ENCODE measurements at regions not wholly inside any gene's neighbourhood (a gene's known extent, or its start where the extent isn't known, plus 50 kb on each side); places are given as distances from the start of the nearest gene placed in this dataset.
"Not testable (repeated sequence)": the region's sequence is repeated elsewhere in the genome, so short reads cannot be mapped to it uniquely, and the experiment has no call there.

GRCh38 chr14:51453869-51454268, 197.8 kb upstream of the FRMD6 start:
- no peak for FAIRE-seq

GRCh38 chr14:51454351-51454750, 197.4 kb upstream of the FRMD6 start:
- TF ChIP-seq POLR2A (IDR thresholded peaks at IDR 0.05; ENCODE audit: low read depth, low read length) = no peak
- TF ChIP-seq POLR2AphosphoS5 (IDR thresholded peaks at IDR 0.05; ENCODE audit: low read depth, low read length) = no peak
- no peak for TF ChIP-seq TAF1 (IDR thresholded peaks at IDR 0.05; ENCODE audit: borderline replicate concordance, low read depth, low read length)
- FAIRE-seq (no peak), DNase-seq (ENCODE audit: insufficient read length) (no peak)

More at GRCh38 chr14:51453869-51454268, 197.8 kb upstream of the FRMD6 start:
- DNase-seq (ENCODE audit: insufficient read length) = no peak
- TF ChIP-seq TAF1 (IDR thresholded peaks at IDR 0.05; ENCODE audit: borderline replicate concordance, low read depth, low read length) (no peak), POLR2AphosphoS5 (IDR thresholded peaks at IDR 0.05; ENCODE audit: low read depth, low read length) (no peak), POLR2A (IDR thresholded peaks at IDR 0.05; ENCODE audit: low read depth, low read length) (no peak)

GRCh38 chr14:51455041-51455835, 196.5 kb upstream of the FRMD6 start:
- TF ChIP-seq POLR2AphosphoS5 (IDR thresholded peaks at IDR 0.05; ENCODE audit: low read depth, low read length) = no peak
- no peak for TF ChIP-seq POLR2A (IDR thresholded peaks at IDR 0.05; ENCODE audit: low read depth, low read length)
- DNase-seq (ENCODE audit: insufficient read length) (no peak), FAIRE-seq (no peak)

- FAIRE-seq (no peak), DNase-seq (ENCODE audit: insufficient read length) (no peak)
- TF ChIP-seq TAF1 (IDR thresholded peaks at IDR 0.05; ENCODE audit: borderline replicate concordance, low read depth, low read length) (no peak), POLR2AphosphoS5 (IDR thresholded peaks at IDR 0.05; ENCODE audit: low read depth, low read length) (no peak), POLR2A (IDR thresholded peaks at IDR 0.05; ENCODE audit: low read depth, low read length) (no peak)
Observed at GRCh38 chr14:51457843-51458562, 193.7 kb upstream of the FRMD6 start.

GRCh38 chr14:51458563-51458955, 193.2 kb upstream of the FRMD6 start:
- FAIRE-seq (no peak), DNase-seq (ENCODE audit: insufficient read length) (no peak)
- TF ChIP-seq POLR2A (IDR thresholded peaks at IDR 0.05; ENCODE audit: low read depth, low read length) (no peak), POLR2AphosphoS5 (IDR thresholded peaks at IDR 0.05; ENCODE audit: low read depth, low read length) (no peak), TAF1 (IDR thresholded peaks at IDR 0.05; ENCODE audit: borderline replicate concordance, low read depth, low read length) (no peak)

- FAIRE-seq (no peak), DNase-seq (ENCODE audit: insufficient read length) (no peak)
- TF ChIP-seq TAF1 (IDR thresholded peaks at IDR 0.05; ENCODE audit: borderline replicate concordance, low read depth, low read length) (no peak), POLR2A (IDR thresholded peaks at IDR 0.05; ENCODE audit: low read depth, low read length) (no peak), POLR2AphosphoS5 (IDR thresholded peaks at IDR 0.05; ENCODE audit: low read depth, low read length) (no peak)
Observed at GRCh38 chr14:51460011-51460410, 191.7 kb upstream of the FRMD6 start.

- FAIRE-seq (no peak), DNase-seq (ENCODE audit: insufficient read length) (no peak)
- TF ChIP-seq POLR2A (IDR thresholded peaks at IDR 0.05; ENCODE audit: low read depth, low read length) (no peak), TAF1 (IDR thresholded peaks at IDR 0.05; ENCODE audit: borderline replicate concordance, low read depth, low read length) (no peak), POLR2AphosphoS5 (IDR thresholded peaks at IDR 0.05; ENCODE audit: low read depth, low read length) (no peak)
Observed at GRCh38 chr14:51462182-51462581, 189.5 kb upstream of the FRMD6 start.

GRCh38 chr14:51462706-51463105, 189.0 kb upstream of the FRMD6 start:
- no peak for TF ChIP-seq POLR2A (IDR thresholded peaks at IDR 0.05; ENCODE audit: low read depth, low read length)
- no peak for TF ChIP-seq POLR2AphosphoS5 (IDR thresholded peaks at IDR 0.05; ENCODE audit: low read depth, low read length)
- no peak for TF ChIP-seq TAF1 (IDR thresholded peaks at IDR 0.05; ENCODE audit: borderline replicate concordance, low read depth, low read length)
- FAIRE-seq (no peak), DNase-seq (ENCODE audit: insufficient read length) (no peak)

GRCh38 chr14:51463461-51463860, 188.2 kb upstream of the FRMD6 start:
- TF ChIP-seq POLR2A (IDR thresholded peaks at IDR 0.05; ENCODE audit: low read depth, low read length) = no peak
- TF ChIP-seq TAF1 (IDR thresholded peaks at IDR 0.05; ENCODE audit: borderline replicate concordance, low read depth, low read length) = no peak
- no peak for TF ChIP-seq POLR2AphosphoS5 (IDR thresholded peaks at IDR 0.05; ENCODE audit: low read depth, low read length)
- no peak for FAIRE-seq

GRCh38 chr14:51464411-51464810, 187.3 kb upstream of the FRMD6 start:
- DNase-seq (ENCODE audit: insufficient read length) = no peak
- TF ChIP-seq POLR2A (IDR thresholded peaks at IDR 0.05; ENCODE audit: low read depth, low read length) (no peak), TAF1 (IDR thresholded peaks at IDR 0.05; ENCODE audit: borderline replicate concordance, low read depth, low read length) (no peak), POLR2AphosphoS5 (IDR thresholded peaks at IDR 0.05; ENCODE audit: low read depth, low read length) (no peak)
- no peak for FAIRE-seq

More at GRCh38 chr14:51463461-51463860, 188.2 kb upstream of the FRMD6 start:
- DNase-seq (ENCODE audit: insufficient read length) = no peak

GRCh38 chr14:51465486-51465885, 186.2 kb upstream of the FRMD6 start:
- TF ChIP-seq POLR2A (IDR thresholded peaks at IDR 0.05; ENCODE audit: low read depth, low read length) (no peak), TAF1 (IDR thresholded peaks at IDR 0.05; ENCODE audit: borderline replicate concordance, low read depth, low read length) (no peak), POLR2AphosphoS5 (IDR thresholded peaks at IDR 0.05; ENCODE audit: low read depth, low read length) (no peak)
- FAIRE-seq (no peak), DNase-seq (ENCODE audit: insufficient read length) (no peak)

GRCh38 chr14:51467392-51467791, 184.3 kb upstream of the FRMD6 start:
- DNase-seq (ENCODE audit: insufficient read length); FAIRE-seq: not testable (repeated sequence)
